ENCODE measurements at regions not wholly inside any gene's neighbourhood (a gene's known extent, or its start where the extent isn't known, plus 50 kb on each side); places are given as distances from the start of the nearest gene placed in this dataset.

DNA sequence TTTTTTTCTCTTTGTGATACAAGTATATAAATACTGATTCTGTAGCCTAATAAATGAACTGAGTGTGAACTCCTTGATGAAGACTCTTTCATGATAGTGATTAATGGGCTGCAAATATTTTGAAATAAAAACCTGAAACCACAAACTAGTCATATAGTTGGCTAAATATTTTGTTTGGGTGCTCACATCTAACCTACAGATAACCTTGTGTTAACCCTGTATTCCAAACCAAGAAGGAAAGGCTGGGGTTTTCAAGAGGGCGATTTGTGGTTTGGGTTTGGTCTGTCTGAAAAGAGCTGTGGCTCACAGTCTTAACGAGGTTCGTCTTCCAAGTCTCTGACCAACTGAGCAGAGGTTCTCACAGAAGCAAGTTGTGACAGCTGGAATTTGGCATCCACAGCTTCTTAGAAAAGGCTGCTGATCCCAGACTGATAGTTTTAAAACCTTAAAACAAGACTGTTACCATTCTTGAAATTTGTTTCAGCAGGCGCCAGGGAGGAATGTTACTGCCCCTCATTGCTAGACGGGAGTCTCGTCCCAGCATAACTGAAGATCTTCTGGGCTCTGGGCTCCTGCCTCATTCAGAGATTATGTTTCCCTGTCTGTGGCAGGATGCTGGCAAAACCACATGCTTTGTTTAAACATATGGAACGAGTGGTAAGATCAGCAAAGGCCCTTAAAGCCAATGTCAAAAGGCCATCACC lies 736.4 kb upstream of the MARCKS start:
- DNase-seq = peak; percentile 65

DNA sequence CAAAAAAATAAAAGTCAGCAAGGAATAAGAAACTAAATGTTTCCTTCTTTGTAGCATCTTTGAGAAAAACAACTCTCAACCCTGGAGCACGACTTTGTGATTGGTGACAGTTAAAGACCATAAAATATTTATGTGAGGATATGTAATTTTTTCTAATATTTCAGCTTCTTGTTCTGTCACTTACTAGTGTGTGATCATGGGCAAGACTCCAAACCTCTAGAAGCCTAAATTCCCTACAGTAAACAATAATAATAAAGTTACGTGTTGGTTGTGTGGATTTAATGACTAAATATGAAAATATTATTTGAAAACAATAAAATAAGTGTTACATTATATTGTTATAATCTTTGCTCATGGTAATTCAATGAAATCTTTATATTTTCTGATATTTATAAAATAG lies 735.6 kb upstream of the MARCKS start:
- DNase-seq = no peak

DNA sequence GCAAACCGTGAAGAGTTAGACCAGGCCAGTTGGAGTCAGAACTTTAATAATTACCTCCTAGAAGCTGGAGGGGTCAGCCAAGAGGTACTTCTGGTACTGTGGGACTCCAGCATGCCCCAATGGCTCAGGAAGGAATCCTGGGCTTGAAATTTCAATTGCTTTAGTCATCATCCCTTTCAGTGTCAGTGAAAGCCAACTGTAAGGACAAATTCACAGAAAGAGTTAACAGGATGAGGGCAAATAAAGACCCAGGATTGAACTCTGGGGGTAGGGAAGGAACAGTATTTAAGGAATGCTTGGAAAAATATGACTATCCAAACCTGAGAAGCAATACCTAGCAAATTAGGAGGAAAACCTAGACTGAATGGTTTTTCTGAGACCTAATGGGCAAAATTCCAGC lies 735.1 kb upstream of the MARCKS start:
- DNase-seq = peak; percentile 46

DNA sequence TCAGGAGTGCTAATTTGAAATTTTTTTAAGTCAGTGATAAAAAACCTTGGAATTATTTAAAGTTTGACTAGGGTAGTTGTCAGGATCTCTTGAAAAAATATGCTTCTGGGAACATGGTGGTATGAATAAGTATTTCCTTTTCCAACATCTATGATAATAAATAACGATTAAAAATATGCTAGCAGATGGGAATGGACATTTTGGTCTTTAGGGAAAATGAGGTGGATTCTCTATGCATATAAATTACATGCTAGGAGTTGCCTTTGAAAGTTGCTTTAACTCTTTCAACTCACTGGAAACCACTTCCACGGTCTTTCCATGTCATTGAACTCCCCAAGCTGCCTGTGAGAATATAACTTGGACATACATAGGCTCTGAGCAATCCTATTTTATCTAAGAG lies 731.5 kb upstream of the MARCKS start:
- DNase-seq = no peak

DNA sequence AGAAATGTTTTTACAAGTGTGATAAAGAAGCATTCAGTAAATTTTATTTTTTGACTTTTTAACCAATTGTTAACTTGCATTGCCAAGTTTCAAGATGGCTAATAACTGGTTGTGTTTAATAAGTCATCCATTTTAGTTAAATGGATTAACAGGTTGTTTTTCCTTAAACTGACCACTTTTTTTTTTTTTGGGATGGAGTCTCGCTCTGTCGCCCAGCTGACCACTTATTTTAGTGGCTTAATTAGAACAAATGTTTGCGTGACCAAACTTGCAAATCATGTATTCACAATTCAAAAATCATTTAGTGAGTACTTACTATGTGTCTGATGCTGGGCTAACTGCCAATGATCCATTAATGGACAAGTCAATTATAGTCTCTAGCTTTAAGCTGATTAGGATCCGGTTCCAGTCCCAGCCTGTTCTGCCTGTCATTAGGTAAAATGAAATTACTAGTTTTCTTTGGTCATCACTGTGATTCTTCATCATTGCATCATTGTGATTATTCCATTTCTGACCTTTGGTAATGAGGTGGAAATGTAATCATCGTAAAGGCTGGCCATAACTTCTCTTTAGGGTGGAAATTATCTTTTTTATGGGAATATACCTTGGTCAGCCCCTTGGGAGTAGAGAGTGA lies 729.2 kb upstream of the MARCKS start:
- DNase-seq = no peak

DNA sequence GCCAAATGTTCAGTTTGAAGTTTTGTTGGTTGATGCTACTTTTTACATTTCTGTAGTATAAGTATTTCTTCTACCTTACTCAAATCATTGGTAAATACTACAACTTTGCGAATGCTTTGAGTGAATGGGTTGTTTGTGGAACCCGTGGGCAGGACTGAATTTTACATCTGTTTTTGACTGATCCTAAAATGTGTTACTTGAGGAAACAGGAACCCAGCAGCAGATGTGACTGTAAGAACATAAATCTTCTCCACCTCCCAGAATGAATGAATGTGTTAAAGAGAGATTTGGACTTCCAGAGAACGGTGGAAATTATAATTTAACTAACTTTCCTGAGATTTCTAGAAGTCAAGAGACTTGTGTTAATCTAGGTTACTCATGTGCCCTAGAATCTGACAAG lies 728.5 kb upstream of the MARCKS start:
- DNase-seq = no peak

DNA sequence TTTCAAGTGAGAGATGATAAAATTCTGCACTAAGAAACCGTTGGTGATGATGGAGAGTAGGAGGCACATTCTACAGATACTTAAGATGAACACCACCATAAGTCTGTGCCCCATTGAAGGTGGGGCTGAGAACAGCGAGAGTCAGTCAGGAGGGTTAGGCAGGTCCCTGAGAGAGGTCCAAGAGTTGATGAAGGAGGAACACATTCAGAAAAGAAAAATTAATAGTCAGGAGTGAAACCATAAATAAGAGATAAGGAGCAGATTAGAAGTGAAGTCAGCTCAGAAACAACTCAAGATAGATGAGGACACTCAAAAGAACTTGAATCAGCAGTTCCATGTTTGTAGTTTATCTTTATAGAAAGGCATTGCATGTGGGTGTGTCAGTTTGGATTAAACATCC lies 727.2 kb upstream of the MARCKS start:
- DNase-seq = no peak

DNA sequence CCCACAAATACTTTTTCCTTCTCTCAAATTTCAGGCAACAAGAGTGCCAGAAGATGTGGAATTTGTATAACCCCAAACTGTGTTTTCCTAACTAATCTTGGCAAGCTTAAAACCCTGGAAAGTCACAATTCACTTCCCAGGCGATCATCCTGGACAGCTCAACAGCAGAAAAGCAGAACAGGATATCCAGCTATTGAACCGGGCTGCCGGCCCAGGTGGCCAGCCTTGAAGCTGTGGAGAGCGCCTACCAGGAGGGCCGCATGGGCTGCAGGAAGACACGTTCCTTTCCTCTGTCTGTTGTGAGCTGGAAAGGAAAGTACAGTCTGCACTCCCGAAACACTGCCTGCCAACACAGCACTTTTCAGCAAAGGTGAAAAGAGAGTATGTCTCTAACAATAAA lies 719.7 kb upstream of the MARCKS start:
- DNase-seq = no peak

DNA sequence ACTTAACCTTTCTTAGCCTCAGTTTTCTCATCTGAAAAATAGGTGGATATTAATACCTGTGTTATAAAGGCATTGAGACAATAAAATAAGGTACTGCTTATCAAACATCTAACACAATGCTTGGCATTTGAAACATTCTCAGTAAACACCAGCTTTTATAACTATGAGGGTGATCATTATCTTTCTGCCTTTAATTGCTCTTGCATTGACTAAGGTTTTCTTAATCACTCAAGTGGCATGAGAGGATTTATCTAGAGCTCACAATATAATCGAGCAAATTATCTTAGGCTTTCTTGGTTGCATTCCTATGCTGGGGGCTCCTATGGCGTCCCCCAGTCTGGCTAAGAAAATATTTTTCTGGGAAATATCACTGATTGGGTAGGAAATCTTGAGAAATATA lies 716.4 kb upstream of the MARCKS start:
- no peak for DNase-seq

DNA sequence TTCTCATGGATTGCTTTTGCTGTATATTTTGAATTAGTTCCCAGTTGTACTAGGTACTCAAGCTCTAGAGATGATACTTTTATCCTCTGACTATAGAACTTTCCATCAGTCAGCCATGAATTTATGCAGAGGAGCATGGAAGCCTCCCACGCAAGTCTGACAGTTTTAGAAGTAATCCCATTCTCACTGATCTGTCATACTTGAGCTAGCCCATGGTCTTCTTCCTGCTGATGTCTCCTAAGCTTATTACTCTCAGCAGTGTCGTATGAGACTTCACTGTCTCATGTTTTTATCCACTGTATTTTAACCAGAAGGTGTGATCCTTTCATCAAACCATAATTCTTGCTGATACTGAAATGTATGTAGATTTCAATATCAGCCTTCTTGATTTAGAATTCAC lies 715.2 kb upstream of the MARCKS start:
- no peak for DNase-seq

DNA sequence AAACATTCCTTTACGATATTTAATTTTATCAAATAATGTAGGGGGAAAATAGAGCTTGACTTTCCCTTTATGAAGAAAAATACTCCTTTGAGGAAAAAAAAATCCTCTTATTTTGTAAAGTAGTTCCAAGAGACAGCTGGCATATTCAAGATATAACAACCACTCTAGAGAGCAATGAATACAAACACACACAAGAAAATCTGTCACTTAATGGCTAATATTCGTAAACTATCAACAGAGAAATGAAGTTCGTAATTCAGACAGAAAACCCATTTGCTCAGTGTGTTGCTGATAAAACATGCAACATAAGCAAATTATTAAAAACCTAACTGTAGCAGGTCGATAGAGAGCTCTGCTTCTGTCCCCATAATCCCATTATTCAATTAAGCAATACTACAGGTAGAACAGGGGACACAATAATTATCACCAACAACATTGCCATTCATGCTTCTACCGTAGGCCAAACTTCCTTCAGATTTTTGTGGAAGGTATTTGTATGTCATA lies 714.4 kb upstream of the MARCKS start:
- no peak for DNase-seq

DNA sequence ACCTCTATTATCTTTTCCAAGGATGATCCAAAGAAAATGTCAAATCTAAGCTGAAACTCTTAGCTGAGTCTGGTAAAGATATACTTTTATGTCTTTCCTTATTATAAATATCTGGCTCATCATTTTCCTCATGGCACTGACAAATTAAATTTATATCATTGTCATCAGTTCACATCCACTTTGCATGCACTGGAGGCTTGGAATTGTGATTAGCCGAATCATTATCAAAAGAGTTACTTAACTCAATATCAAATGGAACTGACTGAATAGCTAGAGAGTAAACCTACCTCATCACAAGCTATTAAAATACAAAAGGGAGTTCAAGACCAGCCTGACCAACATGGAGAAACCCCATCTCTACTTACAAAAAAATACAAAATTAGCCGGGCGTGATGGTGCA lies 713.9 kb upstream of the MARCKS start:
- no peak for DNase-seq

DNA sequence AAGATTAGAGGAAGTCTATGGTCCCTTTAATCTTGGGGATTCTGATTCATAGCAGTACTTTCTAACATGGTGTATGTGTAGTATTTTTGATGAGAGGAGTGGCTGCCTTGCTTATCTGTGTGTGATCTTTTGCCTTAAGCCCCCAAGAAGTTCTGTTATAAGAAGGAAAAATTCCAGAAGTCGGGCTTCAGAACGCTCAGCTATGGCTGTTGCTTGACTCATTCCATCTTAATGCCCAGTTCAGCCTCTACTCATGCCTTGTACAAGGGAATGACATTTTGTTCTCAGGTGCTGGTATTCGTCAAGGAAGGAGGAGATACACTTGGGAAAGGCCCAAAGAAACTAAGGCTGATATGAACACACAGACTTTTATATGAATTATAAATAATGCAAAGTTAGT lies 713.0 kb upstream of the MARCKS start:
- no peak for DNase-seq

DNA sequence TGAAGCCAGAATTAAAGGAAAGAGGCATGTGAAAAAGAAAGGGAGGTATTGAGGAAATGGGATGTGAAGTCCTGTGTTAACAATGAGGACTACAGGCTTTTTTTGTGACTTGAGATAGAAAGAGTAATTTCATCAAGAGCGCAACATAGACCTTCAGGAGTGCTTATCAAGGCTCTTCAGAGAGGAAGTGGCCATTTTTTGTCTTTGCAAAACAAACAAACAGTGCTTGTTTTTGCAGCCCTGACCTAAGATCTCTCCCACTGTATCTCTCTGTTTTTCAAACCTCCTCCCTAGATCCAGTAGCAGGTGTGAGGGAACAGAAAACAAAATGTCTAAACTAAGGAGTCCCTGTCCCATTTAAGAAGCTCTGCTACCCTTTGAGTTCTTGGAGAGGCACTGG lies 710.3 kb upstream of the MARCKS start:
- no peak for DNase-seq

DNA sequence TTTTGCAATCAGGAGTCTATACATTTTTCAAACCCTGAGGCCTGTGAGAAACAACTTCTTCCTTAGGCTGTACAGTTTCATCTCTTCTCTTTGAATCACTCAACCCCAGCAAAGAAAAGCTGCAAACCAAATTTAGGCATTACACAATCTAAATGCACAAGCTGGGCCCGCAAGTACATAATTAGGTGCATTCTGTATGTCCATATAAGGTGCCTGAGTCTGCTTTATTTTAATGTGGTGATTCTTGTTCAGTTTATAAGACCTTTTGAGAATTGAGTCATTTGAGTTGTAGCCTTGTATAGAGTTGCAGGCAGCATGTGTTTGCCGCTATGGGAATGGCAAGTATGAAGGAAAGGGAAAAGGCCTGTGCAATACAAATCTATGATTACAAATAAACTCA lies 709.6 kb upstream of the MARCKS start:
- peak; percentile 70 for DNase-seq

DNA sequence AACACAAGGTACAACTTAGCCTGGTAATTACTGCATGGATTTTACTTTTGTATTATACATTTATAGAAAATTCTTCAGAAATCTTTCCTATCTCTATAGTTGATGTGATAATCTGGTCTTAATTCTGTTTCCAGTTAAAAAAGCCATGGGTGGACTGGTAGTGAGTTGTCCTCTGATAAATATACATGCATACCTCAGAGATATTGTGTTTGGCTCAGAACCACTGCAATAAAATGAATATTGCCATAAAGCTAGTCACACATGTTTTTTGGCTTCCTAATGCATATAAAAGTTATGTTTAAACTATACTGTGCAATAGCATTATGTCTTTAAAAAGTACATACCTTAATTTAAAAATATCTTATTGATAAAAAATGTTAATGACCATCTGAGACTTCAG lies 708.6 kb upstream of the MARCKS start:
- DNase-seq = no peak

DNA sequence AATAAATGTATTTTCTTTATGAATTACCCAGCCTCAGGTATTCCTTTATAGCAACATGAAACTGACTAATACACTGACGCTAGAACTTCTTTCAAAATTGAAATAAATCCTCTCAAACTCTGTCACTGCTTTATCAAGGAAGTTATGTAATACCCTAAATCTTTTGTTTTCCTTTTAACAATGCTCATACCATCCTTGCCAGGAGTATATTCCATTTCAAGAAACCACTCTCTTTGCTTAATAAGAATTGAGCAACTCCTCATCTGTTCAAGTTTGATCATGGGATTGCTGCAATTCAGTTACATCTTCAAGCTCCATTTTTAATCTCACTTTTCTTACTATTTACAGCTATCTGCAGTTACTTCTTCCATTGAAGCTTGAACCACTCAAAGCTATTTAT lies 707.6 kb upstream of the MARCKS start:
- DNase-seq = no peak

DNA sequence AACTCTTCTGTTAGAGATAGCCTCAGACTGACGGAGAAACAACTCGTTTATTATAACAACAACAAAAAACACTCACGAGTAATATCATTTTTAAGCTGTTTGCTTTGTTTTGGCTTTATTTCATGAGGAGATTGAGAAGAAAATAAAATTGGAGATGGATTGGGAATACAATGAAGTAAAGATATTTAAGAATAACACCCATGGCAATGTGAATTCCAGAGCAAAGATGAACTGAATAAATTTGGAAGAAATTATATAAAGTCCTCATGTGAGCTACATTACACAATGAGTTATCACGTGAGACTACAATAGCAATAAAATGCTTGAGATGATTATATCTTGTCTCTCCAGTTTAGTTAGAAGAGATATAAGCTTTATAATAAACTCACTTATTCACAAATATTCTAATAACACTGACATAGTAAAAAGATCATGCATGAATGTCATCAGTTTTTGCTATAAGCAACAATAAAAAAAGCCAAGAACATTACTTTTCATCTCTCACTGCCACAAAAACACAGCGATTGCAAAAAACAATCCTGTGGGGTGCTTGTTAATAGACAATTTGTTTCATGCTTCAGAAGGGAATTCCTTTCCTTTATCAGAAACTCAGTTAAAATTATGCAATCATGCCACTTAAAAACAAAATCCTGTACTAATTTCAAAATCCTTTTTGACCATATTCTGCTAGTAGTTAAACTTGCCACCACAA lies 696.7 kb upstream of the MARCKS start:
- no peak for DNase-seq

DNA sequence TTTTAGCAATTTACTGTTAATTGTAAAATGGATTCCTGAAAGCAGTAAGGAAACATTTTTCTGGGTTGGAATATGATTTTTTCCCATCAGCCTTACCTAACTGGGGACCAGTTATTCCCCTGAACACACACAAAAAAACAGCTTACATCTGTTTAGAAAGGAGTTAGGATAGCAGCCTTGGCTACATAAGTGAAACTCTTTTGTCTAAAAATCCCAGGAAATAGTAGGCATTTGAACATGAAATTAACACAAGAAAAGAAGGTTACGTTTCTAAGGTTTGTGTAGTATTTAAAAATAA lies 696.2 kb upstream of the MARCKS start:
- DNase-seq = no peak

DNA sequence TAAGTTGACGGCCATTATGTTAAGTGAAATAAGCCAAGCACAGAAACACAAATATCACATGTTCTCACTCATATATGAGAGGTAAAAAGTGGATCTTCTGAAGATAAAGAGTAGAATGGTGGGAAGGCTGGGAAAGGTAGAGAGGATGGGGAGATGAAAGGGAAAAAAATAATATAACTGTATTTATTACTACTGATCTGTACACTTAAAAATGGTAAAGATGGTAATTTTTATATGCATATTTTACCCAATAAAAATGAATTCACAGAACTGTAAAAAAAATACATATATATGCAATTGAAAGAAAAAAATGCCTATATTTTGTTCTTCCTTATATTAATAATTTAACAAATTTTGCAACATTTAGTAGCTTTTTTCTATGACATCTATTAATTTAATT lies 694.4 kb upstream of the MARCKS start:
- DNase-seq = no peak

DNA sequence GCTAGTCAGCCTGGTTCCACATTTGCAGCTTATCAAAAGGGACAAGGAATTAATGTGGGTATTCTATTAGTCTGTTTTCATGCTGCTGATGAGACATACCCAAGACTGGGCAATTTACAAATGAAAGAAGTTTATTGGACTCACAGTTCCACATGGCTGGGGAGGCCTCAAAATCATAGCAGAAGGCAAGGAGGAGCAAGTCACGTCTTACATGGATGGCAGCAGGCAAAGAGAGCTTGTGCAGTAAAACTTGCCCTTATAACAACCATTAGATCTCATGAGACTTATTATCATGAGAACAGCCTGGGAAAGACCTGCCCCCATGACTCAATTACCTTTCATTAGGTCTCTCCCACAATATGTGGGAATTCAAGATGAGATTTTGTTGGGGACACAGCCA lies 689.1 kb upstream of the MARCKS start:
- no peak for DNase-seq

DNA sequence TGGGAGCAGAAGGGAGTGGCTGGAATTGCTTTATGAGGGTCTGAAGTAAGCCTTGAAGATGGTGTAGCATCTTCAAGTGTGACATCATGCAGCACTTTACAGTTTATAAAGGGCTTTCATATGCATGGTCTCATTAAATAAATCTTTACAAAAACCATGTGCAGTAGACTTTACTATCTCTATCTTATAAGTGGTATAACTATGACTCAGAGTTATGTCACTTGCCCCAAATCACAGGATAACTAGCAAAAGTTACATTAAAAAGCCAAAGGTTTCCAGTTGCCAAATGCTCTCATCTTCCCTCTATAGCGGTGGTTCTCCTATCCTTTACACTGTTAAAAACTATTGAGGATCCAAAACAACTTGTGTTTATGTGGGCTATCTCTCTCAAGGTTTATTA lies 687.7 kb upstream of the MARCKS start:
- no peak for DNase-seq

DNA sequence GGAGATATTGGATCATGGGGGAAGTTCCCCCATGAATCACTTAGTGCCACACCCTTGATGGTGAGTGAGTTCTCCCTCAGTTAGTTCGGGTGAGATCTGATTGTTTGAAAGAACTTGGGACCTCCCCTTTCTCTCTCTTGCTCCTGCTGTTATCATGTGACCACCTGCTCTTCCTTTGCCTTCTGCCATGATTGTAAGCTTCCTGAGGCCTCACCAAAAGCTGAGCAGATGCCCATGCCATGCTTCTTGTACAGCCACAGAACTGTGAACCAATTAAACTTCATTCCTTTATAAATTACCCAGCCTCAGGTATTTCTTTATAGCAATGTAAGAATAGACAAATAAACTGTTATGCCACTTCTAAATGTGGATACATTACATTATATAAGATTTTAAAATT lies 686.7 kb upstream of the MARCKS start:
- no peak for DNase-seq

DNA sequence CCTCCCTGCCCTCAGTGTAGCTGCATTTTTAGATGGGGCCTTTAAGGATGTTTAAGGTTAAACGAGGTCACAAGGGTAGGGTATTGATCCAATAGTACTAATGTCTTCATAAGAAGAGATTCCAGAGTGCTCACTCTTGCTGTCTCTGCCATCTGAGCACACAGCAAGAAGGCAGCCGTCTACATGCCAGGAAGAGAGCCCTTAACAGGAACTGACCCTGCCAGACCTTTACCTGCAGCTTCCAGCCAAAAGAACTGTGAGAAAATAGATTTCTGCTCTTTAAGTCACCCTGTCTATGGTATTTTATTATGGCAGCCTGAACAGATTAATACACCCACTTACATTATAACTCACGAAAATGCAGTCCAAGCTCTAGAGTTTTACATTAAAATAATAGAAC lies 685.3 kb upstream of the MARCKS start:
- DNase-seq = no peak

DNA sequence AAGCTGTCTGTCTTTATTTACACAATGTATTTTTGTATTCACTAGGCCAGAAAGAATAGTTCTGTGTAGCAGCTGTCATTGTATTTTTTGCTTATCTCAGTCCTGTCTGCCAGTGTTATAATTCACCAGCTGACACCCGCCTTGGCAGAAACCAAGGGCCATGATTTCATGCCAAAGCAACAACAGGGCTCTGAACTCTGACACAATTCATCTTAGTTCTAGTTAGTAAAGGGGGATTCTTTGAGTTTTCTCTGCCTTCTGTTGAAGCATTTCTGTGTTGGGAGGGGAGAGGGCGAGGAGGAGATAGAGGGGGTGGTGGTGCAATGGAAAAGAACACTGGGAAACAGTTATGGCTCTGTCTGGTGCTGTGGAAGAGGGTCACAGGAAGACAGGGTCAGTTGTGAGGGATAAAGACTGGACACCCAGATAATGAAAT lies 684.6 kb upstream of the MARCKS start:
- DNase-seq = no peak

Data from amniotic stem cell (primary cell).